AG10803 (cell line): ENCODE measurements at regions not wholly inside any gene's neighbourhood (a gene's known extent, or its start where the extent isn't known, plus 50 kb on each side); places are given as distances from the start of the nearest gene placed in this dataset.

Experiments
- DNase-seq: peaks from one replicate; pipeline ENCODE4 v3.0.0; 2010; ENCODE audit warnings: low read depth
- H3K4me3 ChIP-seq: 2 replicates; pipeline ENCODE4 v1.5.1; 2011; ENCODE audit warnings: mild to moderate bottlenecking, low read length, control low read depth
- TF ChIP-seq, protein P1 (sequence below): conservative IDR thresholded peaks from 2 replicates; pipeline ENCODE4 v1.5.1; 2011; ENCODE audit warnings: mild to moderate bottlenecking, low read length, control low read depth, inconsistent platforms

DNA sequence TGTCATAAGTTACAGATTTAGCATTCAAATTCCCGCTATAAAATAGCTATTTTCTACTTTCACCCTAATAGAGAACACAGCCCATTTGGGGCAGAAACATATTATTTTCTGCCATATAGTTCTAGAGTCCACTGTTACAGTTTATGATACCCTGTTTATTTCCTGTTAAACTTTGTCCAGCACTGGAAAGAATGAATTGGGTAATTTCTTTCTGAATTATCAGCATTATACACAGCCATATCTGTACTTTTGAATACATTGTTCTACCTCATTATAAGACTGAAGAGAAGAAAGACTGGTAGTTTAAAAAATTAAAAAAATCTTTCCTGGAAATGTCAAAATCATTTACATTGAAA is 332.1 kb downstream of the DIRAS2 start:
- TF ChIP-seq, protein P1, sequence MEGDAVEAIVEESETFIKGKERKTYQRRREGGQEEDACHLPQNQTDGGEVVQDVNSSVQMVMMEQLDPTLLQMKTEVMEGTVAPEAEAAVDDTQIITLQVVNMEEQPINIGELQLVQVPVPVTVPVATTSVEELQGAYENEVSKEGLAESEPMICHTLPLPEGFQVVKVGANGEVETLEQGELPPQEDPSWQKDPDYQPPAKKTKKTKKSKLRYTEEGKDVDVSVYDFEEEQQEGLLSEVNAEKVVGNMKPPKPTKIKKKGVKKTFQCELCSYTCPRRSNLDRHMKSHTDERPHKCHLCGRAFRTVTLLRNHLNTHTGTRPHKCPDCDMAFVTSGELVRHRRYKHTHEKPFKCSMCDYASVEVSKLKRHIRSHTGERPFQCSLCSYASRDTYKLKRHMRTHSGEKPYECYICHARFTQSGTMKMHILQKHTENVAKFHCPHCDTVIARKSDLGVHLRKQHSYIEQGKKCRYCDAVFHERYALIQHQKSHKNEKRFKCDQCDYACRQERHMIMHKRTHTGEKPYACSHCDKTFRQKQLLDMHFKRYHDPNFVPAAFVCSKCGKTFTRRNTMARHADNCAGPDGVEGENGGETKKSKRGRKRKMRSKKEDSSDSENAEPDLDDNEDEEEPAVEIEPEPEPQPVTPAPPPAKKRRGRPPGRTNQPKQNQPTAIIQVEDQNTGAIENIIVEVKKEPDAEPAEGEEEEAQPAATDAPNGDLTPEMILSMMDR = no peak
- no peak for DNase-seq
- H3K4me3 ChIP-seq = no peak overlapping the region

DNA sequence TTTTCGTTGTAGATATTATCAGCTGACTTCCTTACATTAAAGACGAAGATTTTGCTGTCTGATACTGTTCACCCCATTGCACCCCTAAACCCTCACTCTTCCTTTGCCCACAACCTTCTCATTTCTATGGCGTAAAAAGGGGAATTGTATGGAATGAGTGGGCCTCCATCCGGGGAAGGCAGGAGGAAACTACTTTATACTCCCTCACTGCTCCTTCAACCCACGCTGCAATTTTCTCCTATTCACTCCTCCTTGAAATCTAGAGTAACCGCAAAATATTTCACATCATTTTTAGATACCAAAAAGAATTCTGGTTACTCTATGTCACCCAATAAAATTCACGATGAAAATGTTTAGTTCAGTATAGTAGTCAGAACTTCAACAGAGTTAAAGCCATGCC is 330.8 kb downstream of the DIRAS2 start:
- no peak for DNase-seq
- TF ChIP-seq, protein P1 = no peak
- no peak overlapping the region for H3K4me3 ChIP-seq

DNA sequence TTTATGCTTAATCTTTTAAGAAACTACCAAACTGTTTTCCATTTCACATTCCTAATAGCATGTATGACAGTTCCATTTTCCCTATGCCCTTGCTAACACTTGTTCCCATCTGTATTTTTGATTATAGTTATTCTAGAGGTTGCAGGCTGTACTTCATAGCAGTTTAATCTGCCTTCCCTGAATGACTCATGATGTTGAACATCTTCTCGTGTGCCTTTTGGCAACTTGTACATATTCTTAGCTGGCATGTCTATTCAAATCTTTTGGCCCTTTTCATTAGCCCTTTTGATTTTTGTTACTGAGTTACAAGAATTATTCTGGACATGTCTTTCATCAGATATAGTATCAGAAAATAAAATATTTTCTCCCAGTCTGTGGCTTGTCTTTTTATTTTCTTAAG is 320.3 kb downstream of the DIRAS2 start:
- TF ChIP-seq, protein P1 = no peak
- no peak overlapping the region for H3K4me3 ChIP-seq
- peak; percentile 29 for DNase-seq

DNA sequence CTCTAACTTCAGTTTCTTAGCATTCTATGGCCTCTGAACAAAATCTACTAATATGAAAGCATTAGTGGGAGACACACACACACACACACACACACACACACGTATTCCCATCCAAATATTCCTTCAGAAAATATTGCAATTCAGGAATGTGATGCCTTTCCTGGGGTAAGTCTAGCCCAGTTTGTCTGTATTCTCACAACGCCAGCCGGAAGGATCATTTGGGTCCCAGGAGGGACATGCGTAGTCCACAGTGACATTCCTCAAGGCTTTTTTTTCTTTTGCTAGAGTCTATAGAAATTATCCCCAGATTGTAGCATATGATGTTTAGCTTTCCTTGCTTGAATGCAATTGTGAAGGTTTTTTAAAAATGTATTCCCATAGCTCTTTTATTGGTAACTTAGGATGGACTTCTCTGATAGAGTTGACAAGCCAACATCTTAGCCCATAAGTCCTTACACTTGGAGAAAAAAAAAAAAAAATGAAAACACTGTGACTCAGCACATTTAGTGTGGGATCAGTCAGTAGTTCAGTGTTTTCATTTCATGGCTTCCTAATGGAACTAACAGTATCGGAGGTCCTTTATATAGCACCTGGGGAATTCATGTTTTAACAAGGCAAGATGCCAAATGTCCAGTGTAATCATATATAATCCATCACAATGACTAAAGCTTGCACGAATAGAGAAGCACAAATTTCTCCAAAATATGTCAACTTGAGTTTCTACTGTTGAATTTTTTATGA is 316.5 kb downstream of the DIRAS2 start:
- no peak overlapping the region for H3K4me3 ChIP-seq
- DNase-seq = peak; percentile 40
- TF ChIP-seq, protein P1 = no peak

DNA sequence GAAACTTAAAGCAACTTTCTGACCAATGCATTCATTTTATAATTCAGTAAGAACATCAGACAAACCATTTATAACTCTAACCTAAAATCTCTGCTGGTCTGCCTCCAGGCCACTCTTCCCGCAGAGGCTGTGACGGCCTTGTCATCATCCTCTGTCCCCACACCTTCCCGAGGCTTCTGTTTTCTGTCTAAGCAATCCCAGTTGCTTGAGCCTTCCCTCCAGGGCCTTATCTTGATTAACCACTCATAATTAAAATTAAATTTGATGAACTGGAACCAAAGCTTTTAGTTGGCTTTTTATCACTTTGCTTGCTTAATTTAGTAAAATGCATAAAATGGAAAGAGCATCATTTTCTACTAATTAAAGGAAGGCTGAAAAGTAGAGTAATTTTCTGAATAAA is 312.4 kb downstream of the DIRAS2 start:
- TF ChIP-seq, protein P1 = no peak
- DNase-seq = no peak
- no peak overlapping the region for H3K4me3 ChIP-seq

DNA sequence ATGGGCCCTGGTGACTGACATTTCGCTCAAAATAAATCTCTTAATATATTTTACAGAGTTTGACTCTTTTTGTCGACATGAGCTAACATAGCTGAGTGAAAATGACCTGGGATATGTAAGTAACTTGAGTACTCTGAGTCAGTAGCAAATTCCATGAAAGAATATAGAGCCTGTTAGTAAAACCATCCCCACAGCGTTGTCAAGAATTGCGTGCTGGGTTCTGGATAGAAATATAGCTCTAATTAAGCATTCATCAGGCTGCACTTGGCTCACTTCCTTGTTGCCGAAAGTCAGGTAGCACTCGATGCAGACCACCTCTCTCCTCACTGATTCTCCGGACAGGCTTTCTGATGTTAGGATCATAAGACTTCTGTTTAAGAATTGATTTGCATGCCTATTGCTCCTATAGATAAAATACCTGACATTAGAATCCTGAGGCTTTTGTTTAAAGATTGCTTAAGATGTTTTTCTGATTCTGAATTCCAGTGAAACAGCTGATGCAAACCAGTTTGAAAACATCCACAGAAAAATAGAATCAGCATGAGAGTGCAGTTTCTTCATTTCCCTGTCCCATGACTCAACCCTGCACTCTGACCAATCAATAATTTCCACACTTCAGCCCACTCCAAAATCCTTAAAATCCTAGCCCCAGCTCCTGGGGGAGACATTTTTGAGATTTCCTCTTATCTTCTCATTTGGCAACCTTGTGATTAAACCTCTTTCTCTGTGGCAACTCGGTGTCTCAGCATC is 310.6 kb downstream of the DIRAS2 start:
- peak overlapping the region; percentile 24; the same call in 1 of the 2 replicates for H3K4me3 ChIP-seq
- peak; percentile 87 for DNase-seq
- TF ChIP-seq, protein P1 = no peak

DNA sequence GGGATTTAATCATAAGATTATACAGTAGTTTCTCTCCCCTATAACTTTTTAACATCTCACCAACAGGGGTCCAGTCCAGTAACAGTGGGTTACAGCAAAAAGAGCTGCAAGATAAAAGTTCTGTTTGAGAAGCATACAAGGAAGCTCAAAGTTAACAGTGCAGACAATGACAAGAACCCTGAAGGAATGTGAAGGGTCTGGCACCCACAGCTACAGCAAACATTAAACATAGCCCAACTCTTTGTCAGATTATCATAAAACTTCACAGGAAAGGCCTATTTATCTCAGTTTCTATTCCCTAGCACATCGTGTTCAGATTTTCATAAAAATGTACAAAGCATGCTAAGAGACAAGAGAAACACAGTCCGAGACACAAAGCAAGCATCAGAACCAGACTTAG is 309.4 kb downstream of the DIRAS2 start:
- TF ChIP-seq, protein P1 = no peak
- no peak overlapping the region for H3K4me3 ChIP-seq
- peak; percentile 11 for DNase-seq
